HEK293 (cell line): ENCODE measurements at regions not wholly inside any gene's neighbourhood (a gene's known extent, or its start where the extent isn't known, plus 50 kb on each side); places are given as distances from the start of the nearest gene placed in this dataset.

Source experiments
- MZF1 ChIP-seq: fragments of 450-650 bp; formaldehyde crosslinking; IDR thresholded peaks from 2 replicates; pipeline ENCODE4 v1.5.1; 2017; ENCODE audit warnings: missing biosample characterization, missing genetic modification characterization, borderline replicate concordance
- TRIM28 ChIP-seq: IDR thresholded peaks from 2 replicates; pipeline ENCODE4 v1.6.1; 2011; ENCODE audit warnings: low read length, control low read depth, borderline replicate concordance
- ZNF335 ChIP-seq: fragments of 450-650 bp; formaldehyde crosslinking; conservative IDR thresholded peaks from 2 replicates; pipeline ENCODE4 v1.5.1; 2016; ENCODE audit warnings: missing biosample characterization, missing genetic modification characterization
- ZNF530 ChIP-seq: fragments of 450-650 bp; formaldehyde crosslinking; IDR thresholded peaks from 2 replicates; pipeline ENCODE4 v1.5.1; 2016; ENCODE audit warnings: low read depth, missing biosample characterization, missing genetic modification characterization
- ZNF544 ChIP-seq: fragments of 450-650 bp; formaldehyde crosslinking; IDR thresholded peaks from 2 replicates; pipeline ENCODE4 v1.5.0; 2017; ENCODE audit warnings: missing biosample characterization, missing genetic modification characterization
- ZNF707 ChIP-seq: fragments of 450-650 bp; formaldehyde crosslinking; IDR thresholded peaks from 2 replicates; pipeline ENCODE4 v1.5.1; 2016; ENCODE audit warnings: missing biosample characterization, missing genetic modification characterization
- ZNF785 ChIP-seq: fragments of 450-650 bp; formaldehyde crosslinking; IDR thresholded peaks from 2 replicates; pipeline ENCODE4 v1.5.1; 2016; ENCODE audit warnings: missing biosample characterization, missing genetic modification characterization
- ZNF791 ChIP-seq: fragments of 450-650 bp; formaldehyde crosslinking; IDR thresholded peaks from 2 replicates; pipeline ENCODE4 v1.5.1; 2016; ENCODE audit warnings: missing biosample characterization, missing genetic modification characterization
- ZNF837 ChIP-seq: fragments of 450-650 bp; formaldehyde crosslinking; IDR thresholded peaks from 2 replicates; pipeline ENCODE4 v1.5.1; 2016; ENCODE audit warnings: missing biosample characterization, missing genetic modification characterization
- TF ChIP-seq, protein P1 (sequence below): fragments of 450-650 bp; formaldehyde crosslinking; IDR thresholded peaks from 2 replicates; pipeline ENCODE4 v1.5.1; 2016; ENCODE audit warnings: missing biosample characterization, missing genetic modification characterization
- TF ChIP-seq, protein P2 (sequence below): fragments of 450-650 bp; formaldehyde crosslinking; IDR thresholded peaks from 2 replicates; pipeline ENCODE4 v1.5.1; 2016; ENCODE audit warnings: missing biosample characterization, missing genetic modification characterization
- TF ChIP-seq, protein P3 (sequence below): fragments of 450-650 bp; formaldehyde crosslinking; IDR thresholded peaks from 2 replicates; pipeline ENCODE4 v1.5.1; 2016; ENCODE audit warnings: missing biosample characterization, missing genetic modification characterization
- TF ChIP-seq, protein P4 (sequence below): fragments of 450-650 bp; formaldehyde crosslinking; IDR thresholded peaks from 2 replicates; pipeline ENCODE4 v1.5.1; 2016; ENCODE audit warnings: missing biosample characterization, missing genetic modification characterization

DNA sequence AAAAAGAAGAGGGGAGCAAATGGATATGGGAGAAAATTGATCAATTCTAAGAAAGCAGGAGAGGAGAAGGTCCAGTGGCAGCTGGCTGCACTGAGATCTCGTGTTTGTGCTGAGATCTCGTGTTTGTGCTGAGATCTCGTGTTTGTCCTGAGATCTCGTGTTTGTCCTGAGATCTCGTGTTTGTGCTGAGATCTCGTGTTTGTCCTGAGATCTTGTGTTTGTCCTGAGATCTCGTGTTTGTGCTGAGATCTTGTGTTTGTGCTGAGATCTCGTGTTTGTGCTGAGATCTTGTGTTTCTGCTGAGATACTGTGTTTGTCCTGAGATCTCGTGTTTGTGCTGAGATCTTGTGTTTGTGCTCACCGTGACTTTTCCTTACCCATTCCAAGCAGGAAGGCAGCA lies 254.4 kb downstream of the BCL2 start:
- TF ChIP-seq, protein P1, sequence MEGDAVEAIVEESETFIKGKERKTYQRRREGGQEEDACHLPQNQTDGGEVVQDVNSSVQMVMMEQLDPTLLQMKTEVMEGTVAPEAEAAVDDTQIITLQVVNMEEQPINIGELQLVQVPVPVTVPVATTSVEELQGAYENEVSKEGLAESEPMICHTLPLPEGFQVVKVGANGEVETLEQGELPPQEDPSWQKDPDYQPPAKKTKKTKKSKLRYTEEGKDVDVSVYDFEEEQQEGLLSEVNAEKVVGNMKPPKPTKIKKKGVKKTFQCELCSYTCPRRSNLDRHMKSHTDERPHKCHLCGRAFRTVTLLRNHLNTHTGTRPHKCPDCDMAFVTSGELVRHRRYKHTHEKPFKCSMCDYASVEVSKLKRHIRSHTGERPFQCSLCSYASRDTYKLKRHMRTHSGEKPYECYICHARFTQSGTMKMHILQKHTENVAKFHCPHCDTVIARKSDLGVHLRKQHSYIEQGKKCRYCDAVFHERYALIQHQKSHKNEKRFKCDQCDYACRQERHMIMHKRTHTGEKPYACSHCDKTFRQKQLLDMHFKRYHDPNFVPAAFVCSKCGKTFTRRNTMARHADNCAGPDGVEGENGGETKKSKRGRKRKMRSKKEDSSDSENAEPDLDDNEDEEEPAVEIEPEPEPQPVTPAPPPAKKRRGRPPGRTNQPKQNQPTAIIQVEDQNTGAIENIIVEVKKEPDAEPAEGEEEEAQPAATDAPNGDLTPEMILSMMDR (tag by site-specific recombination), result no peak
- TF ChIP-seq, protein P2, sequence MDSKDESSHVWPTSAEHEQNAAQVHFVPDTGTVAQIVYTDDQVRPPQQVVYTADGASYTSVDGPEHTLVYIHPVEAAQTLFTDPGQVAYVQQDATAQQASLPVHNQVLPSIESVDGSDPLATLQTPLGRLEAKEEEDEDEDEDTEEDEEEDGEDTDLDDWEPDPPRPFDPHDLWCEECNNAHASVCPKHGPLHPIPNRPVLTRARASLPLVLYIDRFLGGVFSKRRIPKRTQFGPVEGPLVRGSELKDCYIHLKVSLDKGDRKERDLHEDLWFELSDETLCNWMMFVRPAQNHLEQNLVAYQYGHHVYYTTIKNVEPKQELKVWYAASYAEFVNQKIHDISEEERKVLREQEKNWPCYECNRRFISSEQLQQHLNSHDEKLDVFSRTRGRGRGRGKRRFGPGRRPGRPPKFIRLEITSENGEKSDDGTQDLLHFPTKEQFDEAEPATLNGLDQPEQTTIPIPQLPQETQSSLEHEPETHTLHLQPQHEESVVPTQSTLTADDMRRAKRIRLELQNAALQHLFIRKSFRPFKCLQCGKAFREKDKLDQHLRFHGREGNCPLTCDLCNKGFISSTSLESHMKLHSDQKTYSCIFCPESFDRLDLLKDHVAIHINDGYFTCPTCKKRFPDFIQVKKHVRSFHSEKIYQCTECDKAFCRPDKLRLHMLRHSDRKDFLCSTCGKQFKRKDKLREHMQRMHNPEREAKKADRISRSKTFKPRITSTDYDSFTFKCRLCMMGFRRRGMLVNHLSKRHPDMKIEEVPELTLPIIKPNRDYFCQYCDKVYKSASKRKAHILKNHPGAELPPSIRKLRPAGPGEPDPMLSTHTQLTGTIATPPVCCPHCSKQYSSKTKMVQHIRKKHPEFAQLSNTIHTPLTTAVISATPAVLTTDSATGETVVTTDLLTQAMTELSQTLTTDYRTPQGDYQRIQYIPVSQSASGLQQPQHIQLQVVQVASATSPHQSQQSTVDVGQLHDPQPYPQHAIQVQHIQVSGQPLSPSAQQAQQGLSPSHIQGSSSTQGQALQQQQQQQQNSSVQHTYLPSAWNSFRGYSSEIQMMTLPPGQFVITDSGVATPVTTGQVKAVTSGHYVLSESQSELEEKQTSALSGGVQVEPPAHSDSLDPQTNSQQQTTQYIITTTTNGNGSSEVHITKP (tag by site-specific recombination), result no peak
- TF ChIP-seq ZNF837 (tag by site-specific recombination), result no peak
- TF ChIP-seq ZNF785 (tag by site-specific recombination), result no peak
- no peak for TF ChIP-seq ZNF335 (tag by site-specific recombination)
- TF ChIP-seq, protein P3, sequence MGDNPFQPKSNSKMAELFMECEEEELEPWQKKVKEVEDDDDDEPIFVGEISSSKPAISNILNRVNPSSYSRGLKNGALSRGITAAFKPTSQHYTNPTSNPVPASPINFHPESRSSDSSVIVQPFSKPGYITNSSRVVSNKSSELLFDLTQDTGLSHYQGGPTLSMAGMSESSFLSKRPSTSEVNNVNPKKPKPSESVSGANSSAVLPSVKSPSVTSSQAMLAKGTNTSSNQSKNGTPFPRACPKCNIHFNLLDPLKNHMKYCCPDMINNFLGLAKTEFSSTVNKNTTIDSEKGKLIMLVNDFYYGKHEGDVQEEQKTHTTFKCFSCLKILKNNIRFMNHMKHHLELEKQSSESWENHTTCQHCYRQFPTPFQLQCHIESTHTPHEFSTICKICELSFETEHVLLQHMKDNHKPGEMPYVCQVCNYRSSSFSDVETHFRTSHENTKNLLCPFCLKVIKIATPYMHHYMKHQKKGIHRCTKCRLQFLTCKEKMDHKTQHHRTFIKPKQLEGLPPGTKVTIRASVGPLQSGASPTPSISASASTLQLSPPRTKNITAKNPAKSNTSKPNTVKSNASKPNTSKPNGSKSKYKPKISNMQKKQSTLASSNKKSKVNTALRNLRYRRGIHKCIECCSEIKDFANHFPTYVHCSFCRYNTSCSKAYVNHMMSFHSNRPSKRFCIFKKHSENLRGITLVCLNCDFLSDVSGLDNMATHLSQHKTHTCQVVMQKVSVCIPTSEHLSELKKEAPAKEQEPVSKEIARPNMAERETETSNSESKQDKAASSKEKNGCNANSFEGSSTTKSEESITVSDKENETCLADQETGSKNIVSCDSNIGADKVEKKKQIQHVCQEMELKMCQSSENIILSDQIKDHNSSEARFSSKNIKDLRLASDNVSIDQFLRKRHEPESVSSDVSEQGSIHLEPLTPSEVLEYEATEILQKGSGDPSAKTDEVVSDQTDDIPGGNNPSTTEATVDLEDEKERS (tag by site-specific recombination), result no peak
- no peak for TF ChIP-seq ZNF791 (tag by site-specific recombination)
- no peak for TF ChIP-seq ZNF544 (tag by site-specific recombination)
- no peak for TF ChIP-seq MZF1 (tag by site-specific recombination)
- TF ChIP-seq, protein P4, sequence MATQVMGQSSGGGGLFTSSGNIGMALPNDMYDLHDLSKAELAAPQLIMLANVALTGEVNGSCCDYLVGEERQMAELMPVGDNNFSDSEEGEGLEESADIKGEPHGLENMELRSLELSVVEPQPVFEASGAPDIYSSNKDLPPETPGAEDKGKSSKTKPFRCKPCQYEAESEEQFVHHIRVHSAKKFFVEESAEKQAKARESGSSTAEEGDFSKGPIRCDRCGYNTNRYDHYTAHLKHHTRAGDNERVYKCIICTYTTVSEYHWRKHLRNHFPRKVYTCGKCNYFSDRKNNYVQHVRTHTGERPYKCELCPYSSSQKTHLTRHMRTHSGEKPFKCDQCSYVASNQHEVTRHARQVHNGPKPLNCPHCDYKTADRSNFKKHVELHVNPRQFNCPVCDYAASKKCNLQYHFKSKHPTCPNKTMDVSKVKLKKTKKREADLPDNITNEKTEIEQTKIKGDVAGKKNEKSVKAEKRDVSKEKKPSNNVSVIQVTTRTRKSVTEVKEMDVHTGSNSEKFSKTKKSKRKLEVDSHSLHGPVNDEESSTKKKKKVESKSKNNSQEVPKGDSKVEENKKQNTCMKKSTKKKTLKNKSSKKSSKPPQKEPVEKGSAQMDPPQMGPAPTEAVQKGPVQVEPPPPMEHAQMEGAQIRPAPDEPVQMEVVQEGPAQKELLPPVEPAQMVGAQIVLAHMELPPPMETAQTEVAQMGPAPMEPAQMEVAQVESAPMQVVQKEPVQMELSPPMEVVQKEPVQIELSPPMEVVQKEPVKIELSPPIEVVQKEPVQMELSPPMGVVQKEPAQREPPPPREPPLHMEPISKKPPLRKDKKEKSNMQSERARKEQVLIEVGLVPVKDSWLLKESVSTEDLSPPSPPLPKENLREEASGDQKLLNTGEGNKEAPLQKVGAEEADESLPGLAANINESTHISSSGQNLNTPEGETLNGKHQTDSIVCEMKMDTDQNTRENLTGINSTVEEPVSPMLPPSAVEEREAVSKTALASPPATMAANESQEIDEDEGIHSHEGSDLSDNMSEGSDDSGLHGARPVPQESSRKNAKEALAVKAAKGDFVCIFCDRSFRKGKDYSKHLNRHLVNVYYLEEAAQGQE, result no peak
- no peak for TF ChIP-seq ZNF530 (tag by site-specific recombination)
- no peak for TF ChIP-seq ZNF707 (tag by site-specific recombination)
- no peak for TF ChIP-seq TRIM28
